Keratinocyte (primary cell): ENCODE measurements at regions not wholly inside any gene's neighbourhood (a gene's known extent, or its start where the extent isn't known, plus 50 kb on each side); places are given as distances from the start of the nearest gene placed in this dataset.

ENCODE experiments used
- DNase-seq: peaks from one replicate; pipeline ENCODE4 v3.0.0-alpha.2; 2011; ENCODE audit warnings: low read depth, missing footprints, low spot score
- FAIRE-seq: peaks from 2 replicates; lab custom pipeline; 2011; peaks lifted over from hg19 to GRCh38; lab: Jason Lieb, UNC
- H2AFZ ChIP-seq: 2 replicates; pipeline ENCODE4 v1.6.0; 2012; ENCODE audit warnings: low read length, control low read depth, inconsistent platforms; ENCODE audit not compliant: control insufficient read depth
- H3K27ac ChIP-seq: 2 replicates; pipeline ENCODE4 v1.5.1; 2011; ENCODE audit warnings: low read length; ENCODE audit not compliant: control insufficient read depth, insufficient read depth
- H3K27me3 ChIP-seq: 3 replicates; pipeline ENCODE4 v1.6.0; 2011; ENCODE audit warnings: low read length; ENCODE audit not compliant: control insufficient read depth, insufficient read depth; ENCODE audit errors: extremely low read depth
- H3K36me3 ChIP-seq, 2 experiments: 2 replicates in 1 of 2; 3 replicates in 1 of 2; pipeline ENCODE4 v1.5.1; 2011; ENCODE audit warnings: low read length in 2 of 2, mild to moderate bottlenecking in 1 of 2; ENCODE audit not compliant: control insufficient read depth in 2 of 2, insufficient read depth in 2 of 2; ENCODE audit errors: extremely low read depth in 1 of 2
- H3K4me1 ChIP-seq: 3 replicates; pipeline ENCODE4 v1.5.1; 2011; ENCODE audit warnings: low read length; ENCODE audit not compliant: control insufficient read depth, insufficient read depth; ENCODE audit errors: extremely low read depth
- H3K4me2 ChIP-seq: 3 replicates; pipeline ENCODE4 v1.6.0; 2011; ENCODE audit warnings: low read depth, low read length; ENCODE audit not compliant: control insufficient read depth, insufficient read depth; ENCODE audit errors: extremely low read depth
- H3K4me3 ChIP-seq, 3 experiments: fragments of 200-600 bp in 1 of 3; sonication (generic) in 1 of 3; 2 replicates in 2 of 3; 3 replicates in 1 of 3; pipeline ENCODE4 v1.5.1; 2011 to 2016; ENCODE audit warnings: low read length in 3 of 3, mild to moderate bottlenecking in 3 of 3, control low read depth in 2 of 3, inconsistent platforms in 1 of 3, low read depth in 1 of 3, mixed read lengths in 1 of 3, mixed run types in 1 of 3, moderate library complexity in 1 of 3; ENCODE audit not compliant: control insufficient read depth in 2 of 3, insufficient read depth in 2 of 3; ENCODE audit errors: extremely low read depth in 1 of 3
- H3K79me2 ChIP-seq: 2 replicates; pipeline ENCODE4 v1.6.0; 2012; ENCODE audit warnings: low read length; ENCODE audit not compliant: control insufficient read depth, insufficient read depth
- H3K9ac ChIP-seq: 3 replicates; pipeline ENCODE4 v1.6.0; 2011; ENCODE audit warnings: low read length; ENCODE audit not compliant: control insufficient read depth, insufficient read depth; ENCODE audit errors: extremely low read depth
- H3K9me1 ChIP-seq: 3 replicates; pipeline ENCODE4 v1.6.0; 2011; ENCODE audit warnings: low read length; ENCODE audit not compliant: control insufficient read depth, insufficient read depth; ENCODE audit errors: extremely low read depth
- H3K9me3 ChIP-seq: 2 replicates; pipeline ENCODE4 v1.5.1; 2012; ENCODE audit warnings: low read depth, low read length; ENCODE audit not compliant: control insufficient read depth
- H4K20me1 ChIP-seq: 3 replicates; pipeline ENCODE4 v1.6.0; 2011; ENCODE audit warnings: low read length; ENCODE audit not compliant: control insufficient read depth, insufficient read depth; ENCODE audit errors: extremely low read depth
- EZH2 ChIP-seq: IDR thresholded peaks from one replicate; pipeline ENCODE4 v1.6.1; 2012; ENCODE audit warnings: inconsistent platforms, mild to moderate bottlenecking, low read length, moderate library complexity
- dilution Hi-C: fragments of 300-500 bp; cut with MboI; formaldehyde crosslinking; loops from one replicate; pipeline ENCODE4 v1.7.0; 2020; ENCODE audit warnings: low sequenced_read_pairs; ENCODE audit not compliant: extremely low pct_ligation_motif_present
- TF ChIP-seq, protein P1 (sequence below), 3 experiments: IDR thresholded peaks in 1 of 3; conservative IDR thresholded peaks in 1 of 3; optimal IDR thresholded peaks in 1 of 3; 2 replicates in 2 of 3; 3 replicates in 1 of 3; pipeline versions ENCODE3 to v1.5.1; 2011; ENCODE audit warnings: low read length in 3 of 3, mild to moderate bottlenecking in 3 of 3, moderate library complexity in 2 of 3, control low read depth in 1 of 3, inconsistent platforms in 1 of 3; ENCODE audit not compliant: insufficient read depth in 2 of 3; ENCODE audit errors: extremely low read depth in 1 of 3

GRCh38 chr10:59538623-59539022 lies 171.0 kb downstream of the SLC16A9 start:
- Histone ChIP-seq H3K36me3 (no peaks in the 10 kb centered on the region), H4K20me1 (no peaks in the 10 kb centered on the region), H3K9me1 (no peaks in the 10 kb centered on the region), H3K9ac (no peak overlapping the region), H2AFZ (no peak overlapping the region), H3K27me3 (no peaks in the 10 kb centered on the region), H3K79me2 (no peaks in the 10 kb centered on the region), H3K27ac (no peak overlapping the region), H3K4me1 (no peaks in the 10 kb centered on the region), H3K9me3 (no peaks in the 10 kb centered on the region), H3K4me2 (no peak overlapping the region), H3K4me3 (no peak overlapping the region)
- dilution Hi-C loops = no loop called here
- TF ChIP-seq EZH2 = no peak
- TF ChIP-seq, protein P1, sequence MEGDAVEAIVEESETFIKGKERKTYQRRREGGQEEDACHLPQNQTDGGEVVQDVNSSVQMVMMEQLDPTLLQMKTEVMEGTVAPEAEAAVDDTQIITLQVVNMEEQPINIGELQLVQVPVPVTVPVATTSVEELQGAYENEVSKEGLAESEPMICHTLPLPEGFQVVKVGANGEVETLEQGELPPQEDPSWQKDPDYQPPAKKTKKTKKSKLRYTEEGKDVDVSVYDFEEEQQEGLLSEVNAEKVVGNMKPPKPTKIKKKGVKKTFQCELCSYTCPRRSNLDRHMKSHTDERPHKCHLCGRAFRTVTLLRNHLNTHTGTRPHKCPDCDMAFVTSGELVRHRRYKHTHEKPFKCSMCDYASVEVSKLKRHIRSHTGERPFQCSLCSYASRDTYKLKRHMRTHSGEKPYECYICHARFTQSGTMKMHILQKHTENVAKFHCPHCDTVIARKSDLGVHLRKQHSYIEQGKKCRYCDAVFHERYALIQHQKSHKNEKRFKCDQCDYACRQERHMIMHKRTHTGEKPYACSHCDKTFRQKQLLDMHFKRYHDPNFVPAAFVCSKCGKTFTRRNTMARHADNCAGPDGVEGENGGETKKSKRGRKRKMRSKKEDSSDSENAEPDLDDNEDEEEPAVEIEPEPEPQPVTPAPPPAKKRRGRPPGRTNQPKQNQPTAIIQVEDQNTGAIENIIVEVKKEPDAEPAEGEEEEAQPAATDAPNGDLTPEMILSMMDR (optimal IDR thresholded peaks at IDR 0.05 in 1 of 3, IDR thresholded peaks at IDR 0.05 in 1 of 3, conservative IDR thresholded peaks at IDR 0.05 in 1 of 3; ENCODE audit: extremely low read depth in 1 of 3, insufficient read depth in 2 of 3, low read length in 3 of 3) = no peak
- FAIRE-seq (no peak), DNase-seq (no peak)

- H3K4me1 ChIP-seq = no peaks in the 10 kb centered on the region
- H3K36me3 ChIP-seq = no peaks in the 10 kb centered on the region
- H3K27ac ChIP-seq = no peak overlapping the region
- H3K9me1 ChIP-seq = no peaks in the 10 kb centered on the region
- H3K4me3 ChIP-seq = no peak overlapping the region
- H3K27me3 ChIP-seq = no peaks in the 10 kb centered on the region
- FAIRE-seq = no peak
- no peak overlapping the region for H3K4me2 ChIP-seq
- H4K20me1 ChIP-seq = no peaks in the 10 kb centered on the region
- no peak for DNase-seq
- H3K79me2 ChIP-seq = no peaks in the 10 kb centered on the region
- TF ChIP-seq, protein P1 (optimal IDR thresholded peaks at IDR 0.05 in 1 of 3, IDR thresholded peaks at IDR 0.05 in 1 of 3, conservative IDR thresholded peaks at IDR 0.05 in 1 of 3; ENCODE audit: extremely low read depth in 1 of 3, insufficient read depth in 2 of 3, low read length in 3 of 3) = no peak
- TF ChIP-seq EZH2 = no peak
- dilution Hi-C loops = no loop called here
- H2AFZ ChIP-seq = no peak overlapping the region
- no peak overlapping the region for H3K9ac ChIP-seq
- H3K9me3 ChIP-seq = no peaks in the 10 kb centered on the region
Measured at GRCh38 chr10:59537501-59537900, 172.1 kb downstream of the SLC16A9 start.
